Stimulated activated CD4-positive, alpha-beta T cell treated with anti-CD3 and anti-CD28 coated beads, Interleukin-12 subunit alpha, Interleukin-12 subunit beta, amount 100 ng/mL, for 4 hours (primary cell): ENCODE measurements at regions not wholly inside any gene's neighbourhood (a gene's known extent, or its start where the extent isn't known, plus 50 kb on each side); places are given as distances from the start of the nearest gene placed in this dataset.
"Not testable (repeated sequence)": the region's sequence is repeated elsewhere in the genome, so short reads cannot be mapped to it uniquely, and the experiment has no call there.

Source experiments
- DNase-seq: peaks from one replicate; pipeline ENCODE4 v3.0.0-alpha.2; 2020

GRCh38 chr2:193482557-193482956 is 1287.8 kb upstream of the TMEFF2 start:
- DNase-seq, result no peak

GRCh38 chr2:193480187-193480586 is 1285.5 kb upstream of the TMEFF2 start:
- no peak for DNase-seq

GRCh38 chr2:193476171-193476800 is 1281.6 kb upstream of the TMEFF2 start:
- no peak for DNase-seq

- no peak for DNase-seq
Observed at GRCh38 chr2:193475038-193475437, 1280.3 kb upstream of the TMEFF2 start.

- no peak for DNase-seq
Observed at GRCh38 chr2:193469251-193469650, 1274.5 kb upstream of the TMEFF2 start.

- DNase-seq, result no peak
Observed at GRCh38 chr2:193467276-193467987, 1272.7 kb upstream of the TMEFF2 start.

- no peak for DNase-seq
Observed at GRCh38 chr2:193463011-193463410, 1268.3 kb upstream of the TMEFF2 start.

- no peak for DNase-seq
Observed at GRCh38 chr2:193462411-193462810, 1267.7 kb upstream of the TMEFF2 start.

- DNase-seq, result no peak
Observed at GRCh38 chr2:193461431-193461934, 1266.8 kb upstream of the TMEFF2 start.

- no peak for DNase-seq
Observed at GRCh38 chr2:193446967-193447366, 1252.2 kb upstream of the TMEFF2 start.

- no peak for DNase-seq
Observed at GRCh38 chr2:193442293-193442692, 1247.6 kb upstream of the TMEFF2 start.

- DNase-seq, result no peak
Observed at GRCh38 chr2:193428336-193428818, 1233.6 kb upstream of the TMEFF2 start.

- not testable (repeated sequence) for DNase-seq
Observed at GRCh38 chr2:193412368-193412767, 1217.6 kb upstream of the TMEFF2 start.

GRCh38 chr2:193409951-193410350 is 1215.2 kb upstream of the TMEFF2 start:
- no peak for DNase-seq

GRCh38 chr2:193382583-193382982 is 1187.8 kb upstream of the TMEFF2 start:
- no peak for DNase-seq

GRCh38 chr2:193377789-193378188 is 1183.1 kb upstream of the TMEFF2 start:
- no peak for DNase-seq

GRCh38 chr2:193373120-193373519 is 1178.4 kb upstream of the TMEFF2 start:
- no peak for DNase-seq

GRCh38 chr2:193371200-193371599 is 1176.5 kb upstream of the TMEFF2 start:
- DNase-seq, result no peak

GRCh38 chr2:193368615-193369014 is 1173.9 kb upstream of the TMEFF2 start:
- no peak for DNase-seq

- DNase-seq, result no peak
Observed at GRCh38 chr2:193357508-193357907, 1162.8 kb upstream of the TMEFF2 start.

GRCh38 chr2:193352665-193353242 is 1158.0 kb upstream of the TMEFF2 start:
- not testable (repeated sequence) for DNase-seq

- no peak for DNase-seq
Observed at GRCh38 chr2:193350509-193350908, 1155.8 kb upstream of the TMEFF2 start.

- DNase-seq, result no peak
Observed at GRCh38 chr2:193349642-193350041, 1154.9 kb upstream of the TMEFF2 start.

- DNase-seq, result no peak
Observed at GRCh38 chr2:193348055-193348454, 1153.3 kb upstream of the TMEFF2 start.
